AG08395 (cell line): ENCODE measurements at regions not wholly inside any gene's neighbourhood (a gene's known extent, or its start where the extent isn't known, plus 50 kb on each side); places are given as distances from the start of the nearest gene placed in this dataset.
"Not testable (repeated sequence)": the region's sequence is repeated elsewhere in the genome, so short reads cannot be mapped to it uniquely, and the experiment has no call there.

Source experiments
- DNase-seq: peaks from one replicate; pipeline ENCODE4 v3.0.0; 2012; ENCODE audit warnings: mixed read lengths, low spot score

DNA sequence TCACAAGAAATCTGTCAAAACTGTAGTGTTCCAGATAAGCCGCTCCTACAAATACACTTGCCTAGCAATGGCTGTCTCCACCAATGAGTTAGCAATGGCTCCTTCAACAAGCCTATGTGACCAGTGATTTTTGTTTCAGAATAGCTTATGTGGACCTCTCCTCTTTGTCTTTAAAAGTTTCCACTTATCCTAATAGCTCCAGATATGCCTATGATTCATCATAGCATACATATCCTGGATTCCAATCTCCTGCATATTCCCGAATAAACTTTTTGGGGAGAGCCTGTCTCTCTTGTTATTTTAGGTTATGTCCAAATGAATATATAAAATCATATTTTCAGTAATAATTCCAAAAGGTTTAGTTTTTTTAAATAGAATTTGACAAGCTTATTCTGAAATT lies 510.6 kb downstream of the ARL4A start:
- no peak for DNase-seq

DNA sequence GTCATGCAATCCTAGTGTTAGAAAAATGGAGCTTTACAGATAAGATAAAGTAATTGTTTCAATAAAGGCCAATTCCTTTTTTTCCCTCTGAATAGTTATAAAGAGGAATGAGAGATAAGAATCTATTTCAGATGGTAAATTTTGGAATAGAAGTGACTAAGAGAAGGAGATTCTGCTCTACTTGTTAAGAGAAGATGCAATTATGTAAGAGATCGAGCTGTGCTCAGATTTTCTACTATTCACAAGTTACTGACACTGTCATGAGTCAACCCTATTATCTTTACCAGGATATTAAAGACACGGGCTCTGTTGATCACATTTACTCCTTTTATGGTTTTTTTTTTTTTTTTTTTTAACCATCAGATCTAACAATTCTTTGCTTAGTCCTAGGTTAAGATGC lies 511.3 kb downstream of the ARL4A start:
- no peak for DNase-seq

DNA sequence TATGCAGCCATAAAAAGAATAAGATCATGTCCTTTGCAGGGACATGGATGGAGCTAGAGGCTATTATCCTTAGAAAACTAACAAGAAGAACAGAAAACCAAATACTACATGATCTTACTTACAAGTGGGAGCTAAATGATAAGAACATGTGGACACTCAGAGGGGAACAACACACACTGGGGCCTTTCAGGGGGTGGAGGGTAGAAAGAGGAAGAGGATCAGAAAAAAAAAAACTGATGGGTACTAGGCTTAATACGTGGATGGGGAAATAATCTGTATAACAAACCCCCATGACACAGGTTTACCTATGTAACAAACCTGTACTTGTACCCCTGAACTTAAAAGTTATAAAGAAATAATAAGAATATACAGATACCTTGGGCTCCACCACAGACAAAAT lies 514.2 kb downstream of the ARL4A start:
- DNase-seq, result no peak

DNA sequence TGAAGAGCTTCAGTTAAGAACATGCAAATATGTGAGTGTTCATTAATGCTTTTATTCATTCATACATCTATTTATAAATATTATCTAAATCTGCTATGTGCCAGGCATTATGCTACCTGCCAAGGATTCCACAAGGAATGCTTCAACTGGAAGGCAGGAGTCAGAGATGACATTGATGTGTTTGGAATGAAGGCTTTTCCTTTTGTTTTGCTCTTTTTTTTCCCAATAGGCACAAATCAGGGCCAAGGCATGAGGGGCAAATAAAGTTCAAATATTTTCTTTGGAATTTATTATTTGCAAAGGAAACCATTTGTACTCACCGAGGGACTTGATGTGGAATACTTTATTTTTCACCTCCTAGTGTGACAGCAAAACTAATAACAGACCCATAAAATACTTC lies 530.3 kb downstream of the ARL4A start:
- DNase-seq, result no peak

DNA sequence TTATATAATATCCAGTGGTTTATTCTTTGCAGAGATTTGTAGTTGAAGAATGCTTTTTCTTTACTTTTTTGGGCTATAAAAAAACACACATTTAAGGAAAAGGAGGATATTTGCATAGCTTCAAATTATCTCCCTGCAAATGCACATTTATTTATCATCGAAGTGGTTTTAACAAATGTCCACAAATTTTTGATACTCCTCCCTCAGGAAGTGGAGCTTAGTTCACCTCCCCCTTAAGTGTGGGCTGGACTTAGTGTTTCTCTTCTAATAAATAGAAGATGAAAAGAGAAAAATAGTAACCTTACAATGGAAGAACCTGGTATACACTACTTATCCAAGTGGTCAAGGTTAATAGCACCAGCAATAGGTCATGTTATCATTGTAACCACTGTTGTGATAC lies 537.6 kb downstream of the ARL4A start:
- no peak for DNase-seq

DNA sequence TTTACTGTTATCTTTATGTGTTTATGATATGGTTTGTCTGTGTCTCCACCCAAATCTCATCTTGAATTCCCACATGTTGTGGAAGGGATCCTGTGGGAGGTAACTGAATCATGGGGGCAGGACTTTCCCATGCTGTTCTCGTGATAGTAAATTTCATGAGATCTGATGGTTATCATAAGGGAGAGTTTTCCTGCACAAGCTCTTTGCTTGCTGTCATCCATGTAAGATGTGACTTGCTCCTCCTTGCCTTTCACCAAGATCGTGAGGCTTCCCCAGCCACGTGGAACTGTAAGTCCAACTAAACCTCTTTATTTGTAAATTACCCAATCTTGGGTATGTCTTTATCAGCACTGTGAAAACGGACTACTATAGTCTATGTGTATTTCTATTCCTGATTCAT lies 539.0 kb downstream of the ARL4A start:
- no peak for DNase-seq

DNA sequence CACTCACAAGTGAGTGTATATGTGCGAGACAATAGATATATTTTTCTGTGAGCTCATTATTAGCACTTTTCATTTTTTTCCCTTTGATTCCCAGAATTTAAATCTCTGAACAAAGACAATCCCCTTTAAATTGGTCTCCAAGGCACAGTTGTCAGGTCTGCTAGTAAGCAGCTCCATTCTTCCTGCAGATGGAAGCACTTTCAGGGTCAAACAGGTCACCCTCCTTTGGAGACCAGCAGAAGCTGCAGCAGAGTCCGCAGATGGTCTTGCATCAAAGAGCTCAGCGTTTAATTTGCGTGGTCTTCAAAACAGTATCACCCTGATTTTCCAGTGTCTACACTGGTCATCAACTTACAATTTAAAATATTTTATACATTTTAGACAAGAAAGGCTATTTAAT lies 543.8 kb downstream of the ARL4A start:
- no peak for DNase-seq

DNA sequence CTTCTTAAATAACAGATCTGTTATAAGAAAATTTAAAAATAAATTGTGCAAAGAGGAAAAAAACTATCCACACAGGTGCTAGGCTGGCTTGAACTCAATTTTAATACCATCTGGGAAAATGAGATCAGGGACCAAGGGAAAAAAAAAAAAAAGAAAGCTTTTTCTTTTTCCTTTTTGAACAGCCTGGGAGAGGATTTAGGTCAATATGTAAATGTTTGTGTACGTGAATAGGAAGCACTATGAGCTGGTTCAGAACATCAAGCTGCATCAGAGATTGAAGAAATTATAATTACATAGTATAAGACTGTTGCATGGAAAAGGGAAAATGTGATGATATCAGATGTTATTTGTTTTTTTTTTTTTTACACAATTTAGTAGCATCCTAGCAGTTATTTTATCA lies 548.0 kb downstream of the ARL4A start:
- no peak for DNase-seq

DNA sequence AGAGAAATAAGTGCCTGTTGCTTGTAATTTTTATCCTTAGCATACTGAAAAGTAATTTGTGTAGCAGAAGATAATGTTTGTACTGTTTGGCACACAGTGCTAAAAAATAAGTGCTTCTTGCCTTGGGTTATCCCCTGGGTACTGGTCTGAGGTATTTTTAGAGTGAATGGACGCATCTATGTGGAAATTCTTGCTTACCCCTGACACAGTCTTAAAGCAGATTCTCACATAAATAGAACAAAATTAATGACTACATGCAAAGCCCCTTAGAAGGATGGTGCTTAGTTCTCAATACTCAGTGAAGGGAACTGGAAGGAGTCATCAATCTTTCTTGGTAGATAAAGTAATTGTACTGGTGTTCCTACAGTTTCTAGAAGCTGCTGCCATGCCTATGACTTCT lies 548.6 kb downstream of the ARL4A start:
- no peak for DNase-seq

DNA sequence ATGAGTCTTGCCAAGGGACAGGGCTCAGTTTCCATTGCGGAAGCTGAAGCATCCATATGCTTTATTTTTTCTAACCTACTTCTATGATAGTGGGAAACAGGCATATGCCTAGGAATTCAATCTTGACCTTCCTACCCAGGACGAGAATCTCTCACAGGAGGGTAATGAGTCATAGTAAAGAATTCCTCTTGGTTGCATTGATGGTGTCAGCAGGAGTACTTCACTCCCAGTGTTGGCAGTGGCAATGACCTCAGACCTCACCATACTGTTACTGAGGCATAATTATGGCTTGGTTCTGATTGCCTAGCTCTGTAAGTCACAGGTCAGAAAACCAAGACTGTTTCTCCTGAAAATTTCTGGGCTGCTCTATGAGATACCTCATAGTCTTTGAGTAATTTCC lies 552.9 kb downstream of the ARL4A start:
- peak; percentile 48 for DNase-seq

DNA sequence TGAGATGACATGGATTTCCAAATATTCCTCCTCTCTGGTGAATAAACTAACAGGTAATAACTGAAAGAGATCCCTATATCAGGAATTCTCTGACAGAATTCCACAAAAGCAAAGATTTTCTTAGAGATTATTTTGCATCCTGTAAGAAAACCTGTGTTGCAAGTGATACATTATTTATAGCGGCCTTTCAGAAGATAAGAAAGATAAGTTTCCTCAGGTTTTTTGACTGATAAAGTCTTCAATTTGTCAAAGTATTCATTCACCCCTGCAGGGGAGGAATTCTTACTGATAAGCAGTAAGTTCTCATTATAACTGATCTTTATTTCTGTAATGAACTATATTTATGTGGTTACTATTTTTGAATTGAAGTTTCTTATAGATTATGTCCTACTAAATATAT lies 554.0 kb downstream of the ARL4A start:
- DNase-seq, result no peak

DNA sequence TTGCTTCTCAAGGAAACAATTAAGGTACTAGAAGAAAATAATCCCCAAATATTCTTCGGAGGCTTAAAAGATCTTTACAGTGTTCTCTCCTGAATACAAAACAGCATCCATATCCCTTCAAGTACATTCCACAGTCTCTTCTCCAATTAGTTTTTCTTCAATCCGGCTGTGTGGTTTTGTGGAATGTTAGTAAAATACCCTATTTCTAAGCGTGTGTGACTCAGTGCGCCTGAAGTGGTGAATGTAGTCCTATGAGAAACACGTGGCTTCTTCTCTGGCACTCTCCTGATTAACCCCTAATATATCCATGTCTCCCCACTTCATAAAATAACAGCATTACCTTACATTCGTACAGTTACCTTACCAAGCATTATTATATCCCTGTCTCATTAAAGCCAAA lies 570.2 kb downstream of the ARL4A start:
- DNase-seq, result no peak

DNA sequence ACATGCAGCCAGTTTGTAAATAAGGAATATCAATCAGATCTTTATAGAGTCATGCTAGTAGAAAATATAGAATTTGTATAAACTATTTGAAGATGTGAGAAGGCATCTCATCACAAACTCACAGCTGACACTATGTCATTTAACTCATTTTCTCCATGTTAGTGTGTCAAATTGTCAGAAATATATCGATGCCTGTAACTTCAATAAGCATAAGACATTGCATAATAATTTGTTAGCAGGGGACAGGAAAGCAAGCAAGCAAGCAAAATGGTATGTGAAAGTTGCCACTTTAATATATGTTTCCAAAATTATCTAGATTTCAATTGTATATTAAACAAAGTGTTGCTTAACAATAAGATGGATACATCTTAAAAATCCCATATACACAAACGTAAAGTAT lies 571.0 kb downstream of the ARL4A start:
- no peak for DNase-seq

DNA sequence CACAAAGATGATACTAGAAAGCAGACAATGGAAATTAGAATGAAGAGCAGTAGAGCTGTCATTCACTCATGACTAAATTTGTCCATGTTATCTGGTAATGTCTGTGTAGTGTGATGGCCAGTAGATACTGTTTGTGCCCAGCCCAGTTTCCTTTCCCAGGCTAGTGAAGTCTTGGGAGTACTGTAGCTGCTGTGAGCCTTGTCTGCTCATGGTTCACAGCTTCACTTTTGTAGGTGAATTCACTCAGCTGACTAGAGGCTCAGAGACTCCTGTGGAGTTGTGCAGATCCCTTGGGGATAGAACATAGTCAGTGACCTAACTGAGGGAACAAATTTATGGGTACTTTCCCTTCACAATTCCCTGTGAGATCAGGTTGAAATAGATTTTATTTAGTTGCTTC lies 572.5 kb downstream of the ARL4A start:
- no peak for DNase-seq

DNA sequence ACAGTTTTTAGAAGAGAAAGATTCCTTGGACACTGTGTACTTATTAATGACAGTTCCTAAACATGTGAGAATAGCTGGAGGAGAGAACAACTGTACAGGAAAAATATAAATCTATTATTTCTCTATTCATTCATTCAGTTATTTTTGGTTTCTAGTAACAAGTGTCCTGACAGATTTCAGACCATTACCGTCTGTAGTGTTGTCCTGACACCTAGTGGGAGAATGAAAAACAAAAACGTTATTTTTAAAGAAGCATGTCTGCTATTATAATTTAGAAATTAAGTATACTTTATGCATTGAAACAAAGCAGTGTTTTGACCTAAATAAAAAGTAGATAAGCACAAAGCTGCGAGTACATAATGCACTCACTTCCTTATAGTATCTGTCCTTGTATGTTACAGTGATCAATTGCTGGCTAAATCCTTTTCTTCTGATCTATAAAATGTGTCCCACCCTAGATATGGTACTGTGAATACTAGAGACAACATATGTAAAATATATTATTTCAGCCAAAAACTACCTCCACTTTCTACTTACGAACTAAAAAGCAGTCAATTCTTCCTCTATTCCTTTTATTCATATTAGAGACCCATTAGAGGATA lies 575.6 kb downstream of the ARL4A start:
- DNase-seq, result peak; percentile 20

DNA sequence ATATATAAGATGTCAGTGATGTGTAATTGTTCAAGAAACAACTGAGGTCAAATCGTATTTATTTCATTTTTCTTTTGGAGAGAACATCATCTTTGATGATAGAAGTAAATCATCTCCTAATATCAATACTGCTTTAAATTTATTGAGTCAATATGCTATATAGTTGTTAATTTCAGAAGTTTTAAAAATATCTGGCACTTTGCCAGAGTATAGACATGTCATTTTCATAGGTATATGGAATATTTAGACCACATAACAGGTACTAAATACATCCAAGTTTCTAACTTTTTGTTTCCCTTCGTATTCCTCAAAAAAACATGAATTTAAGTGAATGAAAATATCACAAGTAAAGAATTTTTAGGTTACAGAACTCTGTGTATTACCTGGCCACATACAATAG lies 577.8 kb downstream of the ARL4A start:
- no peak for DNase-seq

DNA sequence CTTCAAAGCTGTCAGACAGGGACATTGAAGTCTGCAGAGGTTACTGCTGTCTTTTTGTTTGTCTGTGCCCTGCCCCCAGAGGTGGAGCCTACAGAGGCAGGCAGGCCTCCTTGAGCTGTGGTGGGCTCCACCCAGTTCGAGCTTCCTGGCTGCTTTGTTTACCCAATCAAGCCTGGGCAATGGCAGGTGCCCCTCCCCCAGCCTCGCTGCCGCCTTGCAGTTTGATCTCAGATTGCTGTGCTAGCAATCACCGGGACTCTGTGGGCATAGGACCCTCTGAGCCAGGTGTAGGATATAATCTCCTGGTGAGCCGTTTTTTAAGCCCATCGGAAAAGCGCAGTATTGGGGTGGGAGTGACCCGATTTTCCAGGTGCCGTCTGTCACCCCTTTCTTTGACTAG lies 586.8 kb downstream of the ARL4A start:
- DNase-seq, result not testable (repeated sequence)

DNA sequence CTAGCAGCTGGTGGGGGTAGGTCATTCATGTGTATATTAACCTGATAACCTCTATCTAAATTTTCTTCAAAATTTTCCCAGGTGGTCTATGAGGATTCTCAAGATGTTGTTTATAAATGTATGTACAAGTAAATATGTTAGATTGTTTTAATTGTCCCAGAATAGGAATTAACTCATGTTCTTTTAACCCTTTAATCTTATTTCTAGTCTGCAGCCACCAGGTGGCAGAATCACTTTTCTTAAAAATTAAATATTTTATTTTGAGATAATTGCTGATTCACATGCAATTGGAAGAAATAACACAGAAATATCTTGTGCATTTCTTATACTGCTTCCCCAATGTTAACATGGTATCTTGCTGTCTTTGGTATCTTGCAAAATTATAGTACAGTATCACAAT lies 589.5 kb downstream of the ARL4A start:
- no peak for DNase-seq

DNA sequence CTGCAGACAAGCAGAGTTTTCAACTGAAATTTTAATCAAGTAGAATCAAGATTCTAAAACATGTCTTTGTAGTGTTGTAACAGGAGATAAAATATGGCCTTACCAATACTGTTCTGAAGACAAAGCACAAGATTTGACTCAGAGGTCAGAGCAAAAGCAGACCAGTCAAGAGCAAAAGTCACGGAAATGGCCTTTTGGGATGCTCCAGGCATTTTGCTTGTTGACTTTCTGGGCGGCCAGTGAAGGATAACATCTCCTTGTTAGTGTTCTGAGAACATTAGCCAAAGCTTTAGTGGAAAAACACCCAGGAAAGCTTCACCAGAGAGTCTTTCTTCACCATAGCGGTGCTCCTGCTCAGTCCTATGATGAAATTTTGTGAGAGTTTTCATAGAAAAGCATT lies 590.6 kb downstream of the ARL4A start:
- DNase-seq, result no peak

DNA sequence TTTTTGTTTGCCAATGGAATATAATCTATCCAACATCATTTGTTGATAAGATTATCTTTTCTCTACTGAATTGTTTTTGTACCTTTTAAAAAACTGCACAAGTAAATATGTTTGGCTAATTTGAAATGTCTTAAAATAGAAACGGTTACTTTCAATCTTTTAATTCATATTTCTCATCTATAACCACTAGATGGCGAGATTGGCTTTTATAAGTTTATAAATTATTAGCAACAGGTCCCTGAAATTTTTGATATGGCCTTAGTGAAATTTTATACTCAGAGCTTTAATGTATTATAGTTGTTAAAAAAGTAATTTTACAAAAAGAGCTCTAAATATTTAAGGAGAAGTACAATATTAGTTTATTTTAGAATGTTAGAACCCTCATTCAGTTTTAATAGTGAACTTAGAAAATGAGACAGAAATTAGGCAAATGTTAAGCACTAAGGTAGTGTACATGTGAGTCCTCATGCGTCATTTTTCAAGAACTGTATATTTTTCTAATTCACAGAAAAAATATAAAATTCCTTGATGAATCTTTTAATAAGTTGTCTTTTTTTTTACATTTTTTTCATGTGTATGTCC lies 592.5 kb downstream of the ARL4A start:
- DNase-seq, result peak; percentile 9

DNA sequence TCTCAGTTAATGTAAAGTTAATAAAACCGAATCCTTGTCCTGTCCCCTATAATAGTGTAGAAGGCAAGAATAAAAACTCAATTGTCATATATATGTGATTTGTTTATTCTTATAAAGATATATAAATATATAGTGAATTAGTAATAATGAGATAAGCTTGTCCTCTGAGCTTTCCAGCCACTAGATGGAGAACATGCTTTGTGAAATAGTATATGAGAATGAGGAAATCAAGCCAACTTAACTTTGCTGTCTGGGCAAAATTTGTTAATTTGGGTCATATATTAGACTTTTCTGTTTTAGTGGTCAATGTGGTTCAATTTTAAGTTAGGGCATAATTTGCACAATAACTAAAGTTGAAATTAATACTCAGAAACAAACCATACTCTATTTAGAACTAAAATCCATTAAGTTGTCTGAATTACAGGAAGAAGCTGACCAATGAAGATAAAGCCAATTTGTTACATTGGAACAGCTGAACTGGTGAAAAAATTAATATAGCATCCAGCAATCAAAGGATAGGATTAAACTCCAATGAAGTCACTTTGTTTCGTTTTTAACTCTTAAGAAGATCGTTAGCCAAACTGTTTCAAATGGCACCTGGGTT lies 595.0 kb downstream of the ARL4A start:
- no peak for DNase-seq

DNA sequence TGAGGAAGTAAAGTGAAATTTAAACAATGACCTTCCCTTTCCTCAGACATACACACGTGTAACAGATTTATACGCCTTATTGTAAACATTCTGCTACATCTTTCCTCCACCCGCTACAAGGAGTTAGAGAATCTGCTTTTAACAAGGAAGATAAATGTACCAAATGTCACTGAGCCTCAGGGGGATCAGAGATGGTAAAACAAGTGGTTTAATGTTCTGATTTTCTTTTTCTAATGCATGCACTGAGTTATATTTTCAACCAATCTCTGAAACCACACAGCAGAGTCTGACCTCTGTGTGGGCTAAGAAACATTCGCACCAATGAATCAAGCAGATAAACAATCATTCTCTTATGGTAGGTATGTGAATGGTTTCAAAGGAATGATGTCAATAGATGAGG lies 599.5 kb downstream of the ARL4A start:
- DNase-seq, result no peak

DNA sequence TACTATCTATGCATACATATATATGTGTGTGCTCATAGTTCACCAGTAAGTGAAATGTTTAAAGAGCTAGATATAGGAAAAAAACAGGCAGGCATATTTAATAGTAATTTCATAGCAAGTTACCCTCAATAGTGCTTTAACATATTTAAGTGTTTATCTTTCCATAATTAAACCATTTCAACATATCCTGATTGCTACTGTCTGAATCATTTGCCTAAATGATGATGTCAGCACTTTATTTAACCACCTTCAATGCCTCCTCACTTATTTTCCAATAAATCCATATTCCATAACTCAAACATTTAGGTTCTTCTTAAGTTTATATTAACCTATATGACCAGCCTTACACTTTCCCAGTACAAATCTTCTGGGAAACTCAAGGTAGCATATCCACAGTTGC lies 601.1 kb downstream of the ARL4A start:
- no peak for DNase-seq

DNA sequence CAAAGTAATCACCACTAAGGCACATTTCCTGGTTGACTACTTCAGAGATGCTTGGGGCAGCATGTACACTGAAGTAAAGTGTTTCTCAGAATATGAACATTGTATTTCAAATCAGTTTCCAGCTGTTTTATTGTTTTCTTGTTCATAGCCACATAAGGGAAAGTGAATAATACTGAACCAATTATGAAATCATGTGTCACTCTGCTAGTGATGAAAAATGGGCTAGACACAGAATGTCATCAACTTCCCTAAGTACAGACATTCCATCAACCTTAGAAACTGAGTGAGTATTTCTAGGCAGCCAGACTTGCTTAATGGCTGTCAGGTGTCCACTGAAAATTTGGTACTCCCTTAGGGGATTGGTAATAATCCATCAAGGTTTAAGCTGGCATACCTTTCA lies 603.5 kb downstream of the ARL4A start:
- DNase-seq, result no peak
